ENCODE measurements at regions not wholly inside any gene's neighbourhood (a gene's known extent, or its start where the extent isn't known, plus 50 kb on each side); places are given as distances from the start of the nearest gene placed in this dataset.

- H3K9me3 Mint-ChIP-seq, result no peaks in the 10 kb centered on the region
- H3K4me1 Mint-ChIP-seq (ENCODE audit: low read depth in 2 of 2), result no peaks in the 10 kb centered on the region
- no peak overlapping the region for H3K4me3 Mint-ChIP-seq
- H3K36me3 Mint-ChIP-seq (ENCODE audit: insufficient read depth), result no peaks in the 10 kb centered on the region
- ATAC-seq (replicated peaks) (no peak), DNase-seq (no peak)
- no peak overlapping the region for H3K27ac Mint-ChIP-seq
- H3K27me3 Mint-ChIP-seq, result peaks cover 16 to 20% of the 10 kb centered on the region in 2 donors
Observed at GRCh38 chr18:26662996-26663395, 114.6 kb upstream of the KCTD1 start.

GRCh38 chr18:26657631-26658581 lies 109.6 kb upstream of the KCTD1 start:
- no peaks in the 10 kb centered on the region for H3K9me3 Mint-ChIP-seq
- no peak for ATAC-seq (replicated peaks)
- no peak overlapping the region for H3K27ac Mint-ChIP-seq
- no peak for DNase-seq
- H3K4me3 Mint-ChIP-seq, result peak overlapping the region; percentile 57 to 71
- H3K27me3 Mint-ChIP-seq, result peaks cover 52 to 58% of the 10 kb centered on the region in 2 donors
- H3K4me1 Mint-ChIP-seq (ENCODE audit: low read depth in 2 of 2), result peaks cover 5 to 6% of the 10 kb centered on the region in 2 donors
- H3K36me3 Mint-ChIP-seq (ENCODE audit: insufficient read depth), result no peaks in the 10 kb centered on the region

- H3K4me3 Mint-ChIP-seq, result peak overlapping the region; percentile 57 to 71
- ATAC-seq (replicated peaks) (no peak), DNase-seq (no peak)
- H3K9me3 Mint-ChIP-seq, result no peaks in the 10 kb centered on the region
- H3K36me3 Mint-ChIP-seq (ENCODE audit: insufficient read depth), result no peaks in the 10 kb centered on the region
- peaks cover 5 to 6% of the 10 kb centered on the region in 2 donors for H3K4me1 Mint-ChIP-seq (ENCODE audit: low read depth in 2 of 2)
- H3K27me3 Mint-ChIP-seq, result peaks cover 56 to 66% of the 10 kb centered on the region in 2 donors
- no peak overlapping the region for H3K27ac Mint-ChIP-seq
Observed at GRCh38 chr18:26656944-26657536, 108.7 kb upstream of the KCTD1 start.

GRCh38 chr18:26656431-26656943 lies 108.1 kb upstream of the KCTD1 start:
- Mint-ChIP-seq H3K27ac (no peak overlapping the region), H3K9me3 (no peaks in the 10 kb centered on the region), H3K36me3 (ENCODE audit: insufficient read depth) (no peaks in the 10 kb centered on the region), H3K4me3 (peak overlapping the region in 1 of 2 donors; percentile 12), H3K27me3 (peaks cover 56 to 72% of the 10 kb centered on the region in 2 donors), H3K4me1 (ENCODE audit: low read depth in 2 of 2) (peaks cover 5 to 6% of the 10 kb centered on the region in 2 donors)
- ATAC-seq (replicated peaks), result no peak
- DNase-seq, result no peak

- no peaks in the 10 kb centered on the region for H3K9me3 Mint-ChIP-seq
- no peaks in the 10 kb centered on the region for H3K36me3 Mint-ChIP-seq (ENCODE audit: insufficient read depth)
- no peak for ATAC-seq (replicated peaks)
- peaks cover 63 to 79% of the 10 kb centered on the region in 2 donors for H3K27me3 Mint-ChIP-seq
- peaks cover 5 to 6% of the 10 kb centered on the region in 2 donors for H3K4me1 Mint-ChIP-seq (ENCODE audit: low read depth in 2 of 2)
- no peak for DNase-seq
- H3K4me3 Mint-ChIP-seq, result peak overlapping the region; percentile 7 to 12
- H3K27ac Mint-ChIP-seq, result no peak overlapping the region
Observed at GRCh38 chr18:26655525-26656430, 107.4 kb upstream of the KCTD1 start.

GRCh38 chr18:26654616-26655524 lies 106.5 kb upstream of the KCTD1 start:
- no peak for ATAC-seq (replicated peaks)
- Mint-ChIP-seq H3K36me3 (ENCODE audit: insufficient read depth) (no peaks in the 10 kb centered on the region), H3K27ac (no peak overlapping the region), H3K9me3 (no peaks in the 10 kb centered on the region), H3K27me3 (peaks cover 71 to 88% of the 10 kb centered on the region in 2 donors), H3K4me1 (ENCODE audit: low read depth in 2 of 2) (peaks cover 5 to 6% of the 10 kb centered on the region in 2 donors), H3K4me3 (peak overlapping the region in 1 of 2 donors; percentile 12)
- DNase-seq, result no peak

- no peak for DNase-seq
- no peak overlapping the region for H3K4me3 Mint-ChIP-seq
- no peaks in the 10 kb centered on the region for H3K9me3 Mint-ChIP-seq
- H3K27me3 Mint-ChIP-seq, result peaks cover 70 to 84% of the 10 kb centered on the region in 2 donors
- H3K4me1 Mint-ChIP-seq (ENCODE audit: low read depth in 2 of 2), result peaks cover 5 to 6% of the 10 kb centered on the region in 2 donors
- no peak overlapping the region for H3K27ac Mint-ChIP-seq
- no peak for ATAC-seq (replicated peaks)
- H3K36me3 Mint-ChIP-seq (ENCODE audit: insufficient read depth), result no peaks in the 10 kb centered on the region
Observed at GRCh38 chr18:26653943-26654615, 105.7 kb upstream of the KCTD1 start.

- no peak overlapping the region for H3K4me3 Mint-ChIP-seq
- H3K9me3 Mint-ChIP-seq, result no peaks in the 10 kb centered on the region
- no peaks in the 10 kb centered on the region for H3K36me3 Mint-ChIP-seq (ENCODE audit: insufficient read depth)
- no peak for ATAC-seq (replicated peaks)
- DNase-seq, result no peak
- H3K27me3 Mint-ChIP-seq, result peaks cover 54 to 68% of the 10 kb centered on the region in 2 donors
- peaks cover 4 to 5% of the 10 kb centered on the region in 2 donors for H3K4me1 Mint-ChIP-seq (ENCODE audit: low read depth in 2 of 2)
- H3K27ac Mint-ChIP-seq, result no peak overlapping the region
Observed at GRCh38 chr18:26652501-26652900, 104.1 kb upstream of the KCTD1 start.

- peaks cover 0 to under 1% of the 10 kb centered on the region in 2 donors for H3K4me1 Mint-ChIP-seq (ENCODE audit: low read depth in 2 of 2)
- ATAC-seq (replicated peaks) (no peak), DNase-seq (no peak)
- peaks cover 47 to 58% of the 10 kb centered on the region in 2 donors for H3K27me3 Mint-ChIP-seq
- no peaks in the 10 kb centered on the region for H3K36me3 Mint-ChIP-seq (ENCODE audit: insufficient read depth)
- H3K9me3 Mint-ChIP-seq, result no peaks in the 10 kb centered on the region
- no peak overlapping the region for H3K27ac Mint-ChIP-seq
- H3K4me3 Mint-ChIP-seq, result no peak overlapping the region
Observed at GRCh38 chr18:26650310-26651268, 102.2 kb upstream of the KCTD1 start.

- Mint-ChIP-seq H3K27ac (no peak overlapping the region), H3K4me3 (no peak overlapping the region), H3K27me3 (peaks cover 35 to 44% of the 10 kb centered on the region in 2 donors), H3K36me3 (ENCODE audit: insufficient read depth) (no peaks in the 10 kb centered on the region), H3K4me1 (ENCODE audit: low read depth in 2 of 2) (no peaks in the 10 kb centered on the region), H3K9me3 (peaks cover 0 to 4% of the 10 kb centered on the region in 2 donors)
- no peak for ATAC-seq (replicated peaks)
- DNase-seq, result no peak
Observed at GRCh38 chr18:26649193-26649543, 100.8 kb upstream of the KCTD1 start.

- Mint-ChIP-seq H3K4me3 (no peak overlapping the region), H3K27me3 (peaks cover 34 to 39% of the 10 kb centered on the region in 2 donors), H3K4me1 (ENCODE audit: low read depth in 2 of 2) (no peaks in the 10 kb centered on the region)
Observed at GRCh38 chr18:26648509-26649192, 100.3 kb upstream of the KCTD1 start.

More at GRCh38 chr18:26648509-26649192, 100.3 kb upstream of the KCTD1 start:
- ATAC-seq (replicated peaks), result no peak
- peaks cover 0 to 7% of the 10 kb centered on the region in 2 donors for H3K9me3 Mint-ChIP-seq
- DNase-seq, result no peak
- no peaks in the 10 kb centered on the region for H3K36me3 Mint-ChIP-seq (ENCODE audit: insufficient read depth)
- no peak overlapping the region for H3K27ac Mint-ChIP-seq

All from effector memory CD8-positive, alpha-beta T cell (primary cell).